Fibroblast of lung (primary cell): ENCODE measurements at regions not wholly inside any gene's neighbourhood (a gene's known extent, or its start where the extent isn't known, plus 50 kb on each side); places are given as distances from the start of the nearest gene placed in this dataset.

ENCODE experiments used
- CTCF ChIP-seq, 2 donors: IDR thresholded peaks in 1 of 2; conservative IDR thresholded peaks in 1 of 2; 1 replicate in 1 of 2; 2 replicates in 1 of 2; pipeline ENCODE4 v1.5.1; 2011 to 2012; ENCODE audit warnings: low read length in 2 of 2, control low read depth in 1 of 2, inconsistent platforms in 1 of 2, low read depth in 1 of 2, mild to moderate bottlenecking in 1 of 2
- EZH2 ChIP-seq: IDR thresholded peaks from 2 replicates; pipeline ENCODE4 v1.5.1; 2012; ENCODE audit warnings: low read length, control low read depth, mild to moderate bottlenecking; ENCODE audit errors: missing control alignments

GRCh38 chr4:147223576-147223975 lies 257.3 kb upstream of the EDNRA start:
- TF ChIP-seq CTCF (conservative IDR thresholded peaks at IDR 0.05 in 1 of 2, IDR thresholded peaks at IDR 0.05 in 1 of 2; ENCODE audit: low read depth in 1 of 2, low read length in 2 of 2) (no peak), EZH2 (no peak)
